GM12801 (cell line): ENCODE measurements at regions not wholly inside any gene's neighbourhood (a gene's known extent, or its start where the extent isn't known, plus 50 kb on each side); places are given as distances from the start of the nearest gene placed in this dataset.

Source experiments
- CTCF ChIP-seq: IDR thresholded peaks from one replicate; pipeline ENCODE4 v1.5.1; 2011; ENCODE audit warnings: control low read depth; ENCODE audit not compliant: insufficient read length; ENCODE audit errors: extremely low read depth

- no peak for TF ChIP-seq CTCF
These were observed 479.2 kb downstream of the RMST start for GRCh38 chr12:97941686-97942354.

- no peak for TF ChIP-seq CTCF
These were observed 480.8 kb downstream of the RMST start for GRCh38 chr12:97943359-97943758.

- no peak for TF ChIP-seq CTCF
These were observed 482.0 kb downstream of the RMST start for GRCh38 chr12:97944576-97944975.

GRCh38 chr12:97946701-97947100 is 484.1 kb downstream of the RMST start:
- TF ChIP-seq CTCF = no peak

- TF ChIP-seq CTCF = no peak
These were observed 486.0 kb downstream of the RMST start for GRCh38 chr12:97948591-97948990.

GRCh38 chr12:97951239-97951638 is 488.6 kb downstream of the RMST start:
- no peak for TF ChIP-seq CTCF

- no peak for TF ChIP-seq CTCF
These were observed 489.1 kb downstream of the RMST start for GRCh38 chr12:97951717-97952116.
